Coronary artery (tissue), 2 donors: ENCODE measurements at regions not wholly inside any gene's neighbourhood (a gene's known extent, or its start where the extent isn't known, plus 50 kb on each side); places are given as distances from the start of the nearest gene placed in this dataset.
A peak's percentile ranks its signal among the peaks of the same experiment; 100 is the strongest.

Experiments
- DNase-seq: peaks from one replicate; pipeline ENCODE4 v3.0.0-alpha.2; 2017; ENCODE audit warnings: low spot score
- H3K27ac ChIP-seq, 2 donors: fragments of 200-600 bp; sonication (generic); one replicate each; pipeline ENCODE4 v1.5.1; 2016 to 2019
- H3K4me3 ChIP-seq: fragments of 200-600 bp; sonication (generic); 2 replicates; pipeline ENCODE4 v1.5.1; 2016; ENCODE audit warnings: mild to moderate bottlenecking, moderate library complexity
- TF ChIP-seq, protein P1 (sequence below): fragments of 200-600 bp; sonication (generic); IDR thresholded peaks from one replicate; pipeline ENCODE4 v1.5.1; 2019; ENCODE audit warnings: antibody characterized with exemption

GRCh38 chr3:24812116-24812515 lies 317.5 kb upstream of the THRB start:
- Histone ChIP-seq H3K4me3 (no peak overlapping the region), H3K27ac (no peak overlapping the region)
- TF ChIP-seq, protein P1, sequence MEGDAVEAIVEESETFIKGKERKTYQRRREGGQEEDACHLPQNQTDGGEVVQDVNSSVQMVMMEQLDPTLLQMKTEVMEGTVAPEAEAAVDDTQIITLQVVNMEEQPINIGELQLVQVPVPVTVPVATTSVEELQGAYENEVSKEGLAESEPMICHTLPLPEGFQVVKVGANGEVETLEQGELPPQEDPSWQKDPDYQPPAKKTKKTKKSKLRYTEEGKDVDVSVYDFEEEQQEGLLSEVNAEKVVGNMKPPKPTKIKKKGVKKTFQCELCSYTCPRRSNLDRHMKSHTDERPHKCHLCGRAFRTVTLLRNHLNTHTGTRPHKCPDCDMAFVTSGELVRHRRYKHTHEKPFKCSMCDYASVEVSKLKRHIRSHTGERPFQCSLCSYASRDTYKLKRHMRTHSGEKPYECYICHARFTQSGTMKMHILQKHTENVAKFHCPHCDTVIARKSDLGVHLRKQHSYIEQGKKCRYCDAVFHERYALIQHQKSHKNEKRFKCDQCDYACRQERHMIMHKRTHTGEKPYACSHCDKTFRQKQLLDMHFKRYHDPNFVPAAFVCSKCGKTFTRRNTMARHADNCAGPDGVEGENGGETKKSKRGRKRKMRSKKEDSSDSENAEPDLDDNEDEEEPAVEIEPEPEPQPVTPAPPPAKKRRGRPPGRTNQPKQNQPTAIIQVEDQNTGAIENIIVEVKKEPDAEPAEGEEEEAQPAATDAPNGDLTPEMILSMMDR: no peak
- no peak for DNase-seq

GRCh38 chr3:24818055-24818454 lies 323.4 kb upstream of the THRB start:
- TF ChIP-seq, protein P1: no peak
- no peak overlapping the region for H3K4me3 ChIP-seq
- DNase-seq: no peak
- H3K27ac ChIP-seq: no peak overlapping the region

GRCh38 chr3:24828011-24828410 lies 333.4 kb upstream of the THRB start:
- no peak for DNase-seq
- Histone ChIP-seq H3K4me3 (no peak overlapping the region), H3K27ac (no peak overlapping the region)
- TF ChIP-seq, protein P1: no peak

DNA sequence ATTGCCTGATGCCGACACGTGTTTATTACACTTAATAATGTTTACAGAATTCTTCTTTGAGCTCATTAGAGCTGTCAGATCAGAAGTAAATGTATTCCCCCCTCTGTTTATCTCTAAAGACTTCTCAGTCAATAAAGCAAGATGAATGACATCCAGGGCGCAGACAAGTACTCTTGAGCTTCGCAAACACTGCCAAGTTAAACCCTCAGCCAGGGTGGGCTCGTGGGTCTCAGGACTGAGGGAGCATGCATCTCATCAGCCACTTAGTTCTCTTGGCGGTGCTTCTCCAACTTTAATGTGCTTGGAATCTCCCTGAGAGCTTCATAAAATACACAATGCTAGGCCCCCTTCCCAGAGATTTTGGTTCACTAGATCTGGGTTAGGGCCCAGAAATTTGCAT lies 333.9 kb upstream of the THRB start:
- Histone ChIP-seq H3K4me3 (peak overlapping the region; percentile 71), H3K27ac (no peak overlapping the region)
- DNase-seq: no peak

DNA sequence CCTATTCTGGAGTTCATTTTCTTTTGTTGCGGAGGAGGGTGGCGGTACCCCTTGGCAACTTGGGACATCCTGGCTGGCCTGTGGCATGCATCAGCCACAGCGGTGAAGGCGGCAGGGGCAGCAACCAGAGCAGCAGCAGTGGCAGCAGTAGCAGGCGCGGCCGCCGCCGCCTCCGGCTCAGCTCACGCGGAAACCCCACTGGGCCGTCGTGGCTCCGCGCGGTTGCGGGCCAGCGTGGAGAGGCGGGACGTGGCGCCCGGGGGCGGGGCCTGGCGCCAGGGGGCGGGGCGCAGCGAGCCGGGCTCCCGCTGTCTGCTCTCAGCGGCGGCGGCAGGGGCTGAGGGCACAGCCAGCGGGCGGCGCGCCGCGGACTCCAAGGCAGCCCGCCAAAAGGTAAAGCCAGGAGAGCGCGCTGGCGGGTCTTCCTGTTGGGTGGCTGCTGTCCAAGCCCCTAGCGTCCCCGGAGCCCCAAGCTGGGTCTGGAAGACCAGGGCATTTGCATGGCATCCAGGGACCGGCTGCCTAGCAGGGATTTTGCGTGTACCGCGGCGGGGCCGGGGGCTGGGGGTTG lies 334.4 kb upstream of the THRB start:
- Histone ChIP-seq H3K27ac (no peak overlapping the region), H3K4me3 (peak overlapping the region; percentile 71)
- no peak for DNase-seq
- TF ChIP-seq, protein P1: no peak

More for the DNA sequence above, 333.9 kb upstream of the THRB start:
- TF ChIP-seq, protein P1: no peak

DNA sequence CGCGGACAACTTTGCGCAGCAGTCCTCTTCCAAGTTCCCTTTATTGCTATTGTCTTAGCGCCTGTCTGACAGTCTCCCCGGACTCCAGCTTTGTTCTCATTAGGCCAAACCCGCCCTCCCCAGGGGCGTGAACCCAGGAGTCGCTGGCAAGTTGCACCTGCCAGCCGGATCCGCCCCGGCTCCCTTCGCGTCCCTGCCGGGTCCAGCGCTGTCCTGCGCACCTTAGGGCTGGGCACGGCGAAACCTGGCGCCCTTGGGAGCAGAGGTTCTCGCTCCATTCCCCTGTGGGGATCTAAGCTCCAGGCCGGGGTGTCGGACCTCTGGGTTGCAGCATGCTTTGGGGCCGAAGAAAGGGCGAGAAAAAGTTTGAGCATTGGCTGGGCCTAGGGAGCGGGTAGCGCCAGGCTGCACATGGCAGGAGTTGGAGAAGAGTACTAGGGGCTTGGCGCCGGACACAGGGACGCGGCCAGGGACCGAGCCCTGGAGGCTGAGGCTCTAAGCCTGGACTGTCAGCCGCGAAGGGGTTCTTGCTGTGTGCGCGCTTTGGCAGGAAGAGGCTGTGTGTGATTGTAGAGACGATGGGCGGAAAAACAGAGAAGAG lies 335.1 kb upstream of the THRB start:
- TF ChIP-seq, protein P1: no peak
- DNase-seq: no peak
- no peak overlapping the region for H3K27ac ChIP-seq
- peak overlapping the region; percentile 71 for H3K4me3 ChIP-seq
